ENCODE measurements at regions not wholly inside any gene's neighbourhood (a gene's known extent, or its start where the extent isn't known, plus 50 kb on each side); places are given as distances from the start of the nearest gene placed in this dataset.

DNA sequence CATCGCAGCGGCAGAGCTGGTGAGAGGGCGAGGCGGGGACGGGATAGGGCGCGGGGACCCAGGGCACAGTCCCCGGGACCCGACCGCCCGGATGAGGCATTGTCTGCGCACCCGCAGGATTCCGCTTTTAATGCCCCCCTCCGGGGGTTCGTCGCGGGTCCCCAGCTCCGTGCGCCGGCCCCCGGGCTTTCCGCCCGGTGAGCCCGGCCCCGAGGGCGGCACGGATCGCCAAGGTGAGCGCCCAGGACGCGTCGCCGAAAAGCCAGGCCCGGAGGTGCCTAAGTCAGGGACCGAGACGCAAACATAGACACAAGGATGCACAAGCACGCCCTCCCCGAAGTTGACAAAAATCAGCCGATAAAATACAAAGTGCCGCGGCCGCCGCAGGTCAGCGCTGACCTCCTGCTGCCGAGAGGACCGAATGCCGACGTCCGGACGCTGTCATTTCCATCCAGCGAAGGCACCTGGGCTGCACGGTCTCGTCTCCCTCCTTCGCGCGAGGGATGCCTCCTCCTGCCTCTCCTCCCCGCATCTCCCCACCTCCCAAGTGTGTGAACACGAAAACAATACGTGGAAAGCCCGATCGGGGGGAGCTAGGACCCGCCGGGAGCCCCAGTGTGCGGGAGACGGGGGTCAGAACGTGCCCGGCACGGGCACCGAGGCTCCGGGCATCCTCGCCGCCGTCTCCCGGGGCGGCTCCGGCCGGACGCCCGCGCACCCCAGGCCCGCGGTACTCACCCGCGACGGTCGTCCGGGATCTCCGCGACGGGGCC, 101.1 kb upstream of the SOD1 start:
- no peak overlapping the region for H3K27ac ChIP-seq
- TF ChIP-seq, protein P1, sequence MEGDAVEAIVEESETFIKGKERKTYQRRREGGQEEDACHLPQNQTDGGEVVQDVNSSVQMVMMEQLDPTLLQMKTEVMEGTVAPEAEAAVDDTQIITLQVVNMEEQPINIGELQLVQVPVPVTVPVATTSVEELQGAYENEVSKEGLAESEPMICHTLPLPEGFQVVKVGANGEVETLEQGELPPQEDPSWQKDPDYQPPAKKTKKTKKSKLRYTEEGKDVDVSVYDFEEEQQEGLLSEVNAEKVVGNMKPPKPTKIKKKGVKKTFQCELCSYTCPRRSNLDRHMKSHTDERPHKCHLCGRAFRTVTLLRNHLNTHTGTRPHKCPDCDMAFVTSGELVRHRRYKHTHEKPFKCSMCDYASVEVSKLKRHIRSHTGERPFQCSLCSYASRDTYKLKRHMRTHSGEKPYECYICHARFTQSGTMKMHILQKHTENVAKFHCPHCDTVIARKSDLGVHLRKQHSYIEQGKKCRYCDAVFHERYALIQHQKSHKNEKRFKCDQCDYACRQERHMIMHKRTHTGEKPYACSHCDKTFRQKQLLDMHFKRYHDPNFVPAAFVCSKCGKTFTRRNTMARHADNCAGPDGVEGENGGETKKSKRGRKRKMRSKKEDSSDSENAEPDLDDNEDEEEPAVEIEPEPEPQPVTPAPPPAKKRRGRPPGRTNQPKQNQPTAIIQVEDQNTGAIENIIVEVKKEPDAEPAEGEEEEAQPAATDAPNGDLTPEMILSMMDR (IDR thresholded peaks at IDR 0.05) = no peak
- peaks cover 6 to 14% of the 10 kb centered on the region in 2 donors for H3K27me3 ChIP-seq
- no peak for DNase-seq (ENCODE audit: low spot score)
- H3K4me1 ChIP-seq = peaks cover 0 to 14% of the 10 kb centered on the region in 2 donors
- H3K4me3 ChIP-seq = peak overlapping the region; percentile 40 to 61
- H3K36me3 ChIP-seq = no peaks in the 10 kb centered on the region
- no peaks in the 10 kb centered on the region for H3K9me3 ChIP-seq

DNA sequence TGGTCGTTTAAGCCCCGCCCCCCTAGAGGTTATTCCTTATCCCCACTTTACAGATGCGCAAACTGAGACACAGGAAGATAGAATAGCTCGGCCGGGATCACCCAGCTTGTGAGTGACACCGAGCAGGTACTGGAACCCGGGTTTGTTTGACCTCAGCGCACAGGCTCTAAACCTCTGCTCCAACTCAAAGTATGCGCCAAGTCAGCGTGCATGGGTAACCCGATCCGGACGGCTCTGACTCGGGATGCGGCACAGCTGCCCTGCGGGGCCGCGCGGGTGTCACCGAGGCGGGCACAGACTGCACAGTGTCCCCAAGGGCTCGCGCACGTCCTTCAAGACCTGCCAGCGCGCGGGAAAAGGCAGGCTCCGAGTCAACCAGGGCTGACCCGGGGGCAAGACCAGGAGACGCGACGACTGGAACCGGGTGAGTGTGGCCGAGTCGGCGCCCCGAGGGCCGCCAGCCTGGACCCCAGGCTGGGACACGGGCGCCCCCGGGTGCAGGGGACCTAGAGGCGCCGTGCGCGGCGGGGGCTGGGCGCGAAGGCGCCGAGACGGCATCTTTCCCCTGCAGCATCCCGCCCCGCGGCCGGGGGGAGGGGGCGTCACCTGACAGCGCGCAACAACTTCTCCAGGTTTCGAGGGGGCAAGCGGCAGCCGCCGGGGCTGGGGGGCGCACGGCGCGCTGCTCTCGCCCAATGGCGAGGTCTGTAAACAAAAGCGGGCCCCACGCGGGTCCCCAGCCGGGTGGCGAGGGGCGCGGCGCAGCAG, 101.9 kb upstream of the SOD1 start:
- Histone ChIP-seq H3K36me3 (no peaks in the 10 kb centered on the region), H3K4me3 (peak overlapping the region in 1 of 2 donors; percentile 61), H3K9me3 (no peaks in the 10 kb centered on the region), H3K4me1 (peaks cover 0 to 14% of the 10 kb centered on the region in 2 donors), H3K27me3 (peaks cover 6 to 14% of the 10 kb centered on the region in 2 donors), H3K27ac (no peak overlapping the region)
- TF ChIP-seq, protein P1 (IDR thresholded peaks at IDR 0.05) = no peak
- no peak for DNase-seq (ENCODE audit: low spot score)

DNA sequence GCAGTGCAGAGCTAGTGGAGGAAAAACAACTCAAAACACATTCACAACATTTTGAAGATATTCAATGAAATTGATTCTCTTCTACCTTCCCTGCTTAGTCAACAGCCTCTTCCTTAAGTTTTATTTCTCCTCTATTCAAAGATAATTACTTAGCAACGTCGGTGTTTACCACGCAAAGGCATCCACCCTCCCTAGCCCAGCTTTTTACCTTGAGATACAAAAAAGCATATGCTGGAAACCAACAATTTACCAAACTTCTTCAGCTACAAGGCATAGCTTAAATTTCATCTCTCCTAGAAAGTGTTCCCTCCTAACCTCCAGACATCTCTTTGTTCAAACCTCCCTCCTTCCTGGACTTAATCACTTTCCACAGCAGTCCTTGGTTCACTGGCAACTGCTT, 102.8 kb upstream of the SOD1 start:
- no peaks in the 10 kb centered on the region for H3K36me3 ChIP-seq
- no peak for DNase-seq (ENCODE audit: low spot score)
- H3K4me1 ChIP-seq = peaks cover 0 to 14% of the 10 kb centered on the region in 2 donors
- TF ChIP-seq, protein P1 (IDR thresholded peaks at IDR 0.05) = no peak
- H3K27me3 ChIP-seq = peaks cover 6 to 14% of the 10 kb centered on the region in 2 donors
- H3K4me3 ChIP-seq = no peak overlapping the region
- H3K27ac ChIP-seq = no peak overlapping the region
- H3K9me3 ChIP-seq = no peaks in the 10 kb centered on the region

DNA sequence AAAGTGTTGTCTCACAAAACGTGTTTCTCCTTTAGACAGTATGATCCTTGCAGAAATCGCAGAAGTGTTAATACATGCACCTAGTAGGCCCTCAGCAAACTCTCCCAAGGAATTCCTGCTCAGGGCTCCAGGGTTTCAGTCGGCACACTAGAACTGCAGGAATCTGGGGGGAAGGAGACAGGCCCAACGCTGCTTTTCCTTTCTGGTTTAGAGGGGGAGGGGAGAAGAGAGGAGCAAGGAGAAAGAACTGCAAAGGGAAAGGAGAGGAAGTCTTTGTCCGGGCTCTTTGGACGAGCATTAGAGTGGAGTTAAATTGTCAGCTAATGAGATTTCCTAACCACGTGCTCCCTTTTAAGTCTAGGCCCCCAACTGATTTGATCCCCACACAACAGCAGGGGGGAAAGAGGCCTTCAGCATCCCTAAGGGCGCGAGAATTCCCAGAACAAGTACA, 103.7 kb upstream of the SOD1 start:
- Histone ChIP-seq H3K27me3 (peaks cover 6 to 14% of the 10 kb centered on the region in 2 donors), H3K27ac (no peak overlapping the region)

DNA sequence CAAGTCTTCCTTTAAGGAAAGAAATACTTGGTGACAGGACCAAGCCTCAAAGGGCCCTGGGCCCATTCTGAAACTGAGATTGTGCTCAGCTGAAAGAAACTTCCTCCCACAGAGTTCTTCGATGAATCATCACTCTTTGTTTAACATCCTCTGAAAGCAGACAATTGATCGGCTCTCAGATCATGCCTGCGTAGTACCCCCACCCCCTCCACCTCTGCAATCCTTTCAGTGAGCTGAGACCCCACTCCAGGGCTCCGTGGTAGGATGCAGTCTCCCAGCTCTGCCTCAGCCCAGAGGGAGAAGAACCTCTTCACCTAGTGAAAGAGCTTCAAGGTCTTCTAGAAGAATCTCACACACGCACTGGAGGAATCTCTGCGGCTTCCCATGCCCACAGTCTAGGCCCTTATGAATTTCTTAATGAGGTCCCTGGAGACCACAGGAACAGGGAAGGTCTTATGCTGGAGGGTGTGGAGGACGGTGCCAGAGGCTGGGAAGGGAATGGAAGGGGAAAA, 104.9 kb upstream of the SOD1 start:
- TF ChIP-seq, protein P1 (IDR thresholded peaks at IDR 0.05) = no peak
- Histone ChIP-seq H3K27me3 (peaks cover 6 to 14% of the 10 kb centered on the region in 2 donors), H3K9me3 (no peaks in the 10 kb centered on the region), H3K4me1 (peaks cover 0 to 14% of the 10 kb centered on the region in 2 donors), H3K27ac (no peak overlapping the region), H3K36me3 (no peaks in the 10 kb centered on the region), H3K4me3 (no peak overlapping the region)
- no peak for DNase-seq (ENCODE audit: low spot score)

More for the DNA sequence above, 103.7 kb upstream of the SOD1 start:
- Histone ChIP-seq H3K4me1 (peaks cover 0 to 14% of the 10 kb centered on the region in 2 donors), H3K9me3 (no peaks in the 10 kb centered on the region), H3K4me3 (no peak overlapping the region), H3K36me3 (no peaks in the 10 kb centered on the region)
- TF ChIP-seq, protein P1 (IDR thresholded peaks at IDR 0.05) = no peak
- no peak for DNase-seq (ENCODE audit: low spot score)

All from right atrium auricular region (tissue), 2 donors.